SK-N-SH (cell line): ENCODE measurements at regions not wholly inside any gene's neighbourhood (a gene's known extent, or its start where the extent isn't known, plus 50 kb on each side); places are given as distances from the start of the nearest gene placed in this dataset.
"Not testable (repeated sequence)": the region's sequence is repeated elsewhere in the genome, so short reads cannot be mapped to it uniquely, and the experiment has no call there.

Experiments
- CHD2 ChIP-seq: fragments of 150-350 bp; IDR thresholded peaks from 2 replicates; pipeline ENCODE4 v1.6.1; 2018; ENCODE audit warnings: low read length; ENCODE audit not compliant: partially characterized antibody
- EP300 ChIP-seq, 2 experiments: IDR thresholded peaks; 2 replicates each; pipeline versions ENCODE4 v1.4.0 to v1.6.1; 2012; ENCODE audit warnings: borderline replicate concordance in 1 of 2, low read depth in 1 of 2, low read length in 1 of 2
- JUND ChIP-seq: IDR thresholded peaks from 2 replicates; pipeline ENCODE4 v1.4.0; 2012
- MXI1 ChIP-seq: IDR thresholded peaks from 2 replicates; pipeline ENCODE4 v1.6.1; 2012; ENCODE audit warnings: mild to moderate bottlenecking, low read depth, low read length, improper control_type of control experiment
- RCOR1 ChIP-seq: fragments of 150-350 bp; IDR thresholded peaks from 2 replicates; pipeline ENCODE4 v1.6.1; 2017; ENCODE audit warnings: antibody characterized with exemption, low read length
- YY1 ChIP-seq: IDR thresholded peaks from 2 replicates; pipeline ENCODE4 v1.4.0; 2012; ENCODE audit warnings: low read depth, mild to moderate bottlenecking
- TF ChIP-seq, protein P1 (sequence below): fragments of 200-600 bp; sonication (generic); IDR thresholded peaks from 2 replicates; pipeline ENCODE4 v1.6.1; 2017; ENCODE audit warnings: antibody characterized with exemption, mild to moderate bottlenecking, moderate library complexity

DNA sequence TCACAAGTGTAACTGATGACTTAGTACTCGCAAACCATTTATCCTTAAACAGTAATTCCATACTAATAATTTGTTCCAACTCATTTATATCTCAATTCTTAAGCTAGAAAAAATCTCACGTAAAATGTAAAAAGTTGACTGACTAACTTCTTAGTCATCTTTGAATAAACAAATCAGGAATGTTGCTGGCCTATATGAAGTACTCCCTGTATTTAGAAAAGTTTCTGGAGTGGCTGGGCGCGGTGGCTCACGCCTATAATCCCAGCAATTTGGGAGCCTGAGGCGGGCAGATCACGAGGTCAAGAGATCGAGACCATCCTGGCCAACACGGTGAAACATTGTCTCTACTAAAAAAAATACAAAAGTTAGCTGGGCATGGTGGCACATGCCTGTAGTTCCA lies 220.6 kb upstream of the FAM240B start:
- not testable (repeated sequence) for TF ChIP-seq RCOR1; MXI1; JUND; YY1; EP300 (IDR thresholded peaks at IDR 0.05; ENCODE audit: borderline replicate concordance in 1 of 2, low read depth in 1 of 2, low read length in 1 of 2); CHD2
- TF ChIP-seq, protein P1, sequence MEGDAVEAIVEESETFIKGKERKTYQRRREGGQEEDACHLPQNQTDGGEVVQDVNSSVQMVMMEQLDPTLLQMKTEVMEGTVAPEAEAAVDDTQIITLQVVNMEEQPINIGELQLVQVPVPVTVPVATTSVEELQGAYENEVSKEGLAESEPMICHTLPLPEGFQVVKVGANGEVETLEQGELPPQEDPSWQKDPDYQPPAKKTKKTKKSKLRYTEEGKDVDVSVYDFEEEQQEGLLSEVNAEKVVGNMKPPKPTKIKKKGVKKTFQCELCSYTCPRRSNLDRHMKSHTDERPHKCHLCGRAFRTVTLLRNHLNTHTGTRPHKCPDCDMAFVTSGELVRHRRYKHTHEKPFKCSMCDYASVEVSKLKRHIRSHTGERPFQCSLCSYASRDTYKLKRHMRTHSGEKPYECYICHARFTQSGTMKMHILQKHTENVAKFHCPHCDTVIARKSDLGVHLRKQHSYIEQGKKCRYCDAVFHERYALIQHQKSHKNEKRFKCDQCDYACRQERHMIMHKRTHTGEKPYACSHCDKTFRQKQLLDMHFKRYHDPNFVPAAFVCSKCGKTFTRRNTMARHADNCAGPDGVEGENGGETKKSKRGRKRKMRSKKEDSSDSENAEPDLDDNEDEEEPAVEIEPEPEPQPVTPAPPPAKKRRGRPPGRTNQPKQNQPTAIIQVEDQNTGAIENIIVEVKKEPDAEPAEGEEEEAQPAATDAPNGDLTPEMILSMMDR = not testable (repeated sequence)
